Body of pancreas (tissue), 4 donors: ENCODE measurements at regions not wholly inside any gene's neighbourhood (a gene's known extent, or its start where the extent isn't known, plus 50 kb on each side); places are given as distances from the start of the nearest gene placed in this dataset.

Experiments used
- CTCF ChIP-seq, 7 experiments: fragments of 450-650 bp in 4 of 7; fragments of 200-600 bp in 3 of 7; sonication (generic) in 3 of 7; IDR thresholded peaks; one replicate each; pipeline ENCODE4 v1.5.1; 2016 to 2019; ENCODE audit warnings: antibody characterized with exemption in 7 of 7
- POLR2A ChIP-seq, 3 donors: fragments of 450-650 bp; IDR thresholded peaks; one replicate each; pipeline ENCODE4 v1.6.1; 2016; ENCODE audit warnings: antibody characterized with exemption in 3 of 3, mild to moderate bottlenecking in 2 of 3

GRCh38 chr6:121557146-121557940, 121.9 kb downstream of the GJA1 start:
- TF ChIP-seq CTCF (IDR thresholded peaks at IDR 0.05) (no peak), POLR2A (IDR thresholded peaks at IDR 0.05) (no peak)
